GM12874 (cell line): ENCODE measurements at regions not wholly inside any gene's neighbourhood (a gene's known extent, or its start where the extent isn't known, plus 50 kb on each side); places are given as distances from the start of the nearest gene placed in this dataset.

Experiments used
- TF ChIP-seq, protein P1 (sequence below): IDR thresholded peaks from 2 replicates; pipeline ENCODE4 v1.5.1; 2011; ENCODE audit warnings: low read depth, mild to moderate bottlenecking, control low read depth, low read length, moderate library complexity; ENCODE audit not compliant: insufficient read depth

DNA sequence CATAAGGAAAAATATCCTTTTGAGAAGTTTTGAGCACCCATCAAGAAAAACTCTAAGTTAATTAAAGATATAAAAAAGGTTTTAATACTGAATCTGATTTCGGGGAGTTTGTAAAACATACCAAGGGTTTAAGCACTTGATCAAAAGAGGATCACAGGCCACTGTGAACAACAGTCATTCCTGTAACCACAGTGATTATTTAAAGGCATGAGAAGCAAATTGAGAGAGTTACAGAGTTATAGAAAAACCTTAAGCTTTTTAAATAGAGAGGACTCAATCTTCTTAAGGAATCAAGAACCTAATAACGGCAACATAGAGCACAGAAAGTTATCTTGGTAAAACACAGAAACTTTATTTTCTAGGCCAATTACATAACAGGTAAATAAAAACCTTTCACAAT, 831.6 kb downstream of the C6orf118 start:
- TF ChIP-seq, protein P1, sequence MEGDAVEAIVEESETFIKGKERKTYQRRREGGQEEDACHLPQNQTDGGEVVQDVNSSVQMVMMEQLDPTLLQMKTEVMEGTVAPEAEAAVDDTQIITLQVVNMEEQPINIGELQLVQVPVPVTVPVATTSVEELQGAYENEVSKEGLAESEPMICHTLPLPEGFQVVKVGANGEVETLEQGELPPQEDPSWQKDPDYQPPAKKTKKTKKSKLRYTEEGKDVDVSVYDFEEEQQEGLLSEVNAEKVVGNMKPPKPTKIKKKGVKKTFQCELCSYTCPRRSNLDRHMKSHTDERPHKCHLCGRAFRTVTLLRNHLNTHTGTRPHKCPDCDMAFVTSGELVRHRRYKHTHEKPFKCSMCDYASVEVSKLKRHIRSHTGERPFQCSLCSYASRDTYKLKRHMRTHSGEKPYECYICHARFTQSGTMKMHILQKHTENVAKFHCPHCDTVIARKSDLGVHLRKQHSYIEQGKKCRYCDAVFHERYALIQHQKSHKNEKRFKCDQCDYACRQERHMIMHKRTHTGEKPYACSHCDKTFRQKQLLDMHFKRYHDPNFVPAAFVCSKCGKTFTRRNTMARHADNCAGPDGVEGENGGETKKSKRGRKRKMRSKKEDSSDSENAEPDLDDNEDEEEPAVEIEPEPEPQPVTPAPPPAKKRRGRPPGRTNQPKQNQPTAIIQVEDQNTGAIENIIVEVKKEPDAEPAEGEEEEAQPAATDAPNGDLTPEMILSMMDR, result no peak

DNA sequence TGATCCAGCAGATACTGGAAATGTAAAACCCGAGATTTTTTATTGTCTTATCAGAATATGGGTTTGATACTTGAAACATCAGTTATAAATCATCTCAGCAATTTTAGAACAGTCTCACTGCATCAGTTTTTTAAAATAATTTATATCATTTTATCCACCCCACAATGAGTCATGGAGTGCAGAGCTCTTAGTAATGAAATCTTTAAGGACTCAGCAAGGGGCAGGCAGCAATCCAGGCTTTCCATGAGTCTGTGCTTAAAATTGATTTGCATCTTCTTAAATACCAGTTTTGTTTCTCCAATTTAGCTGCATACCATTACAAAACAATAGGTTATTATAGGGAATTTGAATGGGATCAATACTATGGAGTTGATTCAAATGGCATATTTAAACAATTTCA, 832.3 kb downstream of the C6orf118 start:
- TF ChIP-seq, protein P1, result no peak

DNA sequence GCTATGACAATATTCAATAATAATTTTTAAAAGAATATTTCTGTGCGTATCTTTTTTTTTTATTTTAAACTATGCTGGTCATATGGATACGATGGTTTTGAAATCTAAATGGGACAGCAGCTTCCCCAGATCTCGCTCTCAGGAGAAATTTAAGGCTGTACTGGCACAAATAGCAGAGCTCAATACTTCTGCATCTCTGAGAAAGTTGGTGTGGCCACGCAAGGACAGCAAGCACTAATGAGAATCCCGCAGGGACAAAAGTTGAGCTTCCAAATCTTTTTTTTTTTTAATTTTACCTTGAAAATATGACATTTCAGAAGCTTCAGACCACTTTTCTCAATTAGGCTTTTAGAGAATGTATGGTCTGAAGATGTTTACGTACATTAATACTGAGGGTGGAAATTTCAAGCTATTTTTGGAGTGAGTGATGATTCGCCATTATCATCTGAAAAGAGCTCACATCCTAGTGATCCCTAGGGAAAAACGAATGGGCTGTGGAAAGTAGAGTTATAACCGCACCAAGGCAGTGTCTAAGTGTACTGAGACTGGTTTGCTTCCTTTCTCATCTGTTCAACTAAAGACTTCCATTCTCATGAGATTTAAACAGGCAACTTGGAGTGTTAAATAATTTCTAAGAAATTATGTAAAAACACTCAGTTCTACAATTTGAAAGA, 840.0 kb downstream of the C6orf118 start:
- TF ChIP-seq, protein P1, result no peak

DNA sequence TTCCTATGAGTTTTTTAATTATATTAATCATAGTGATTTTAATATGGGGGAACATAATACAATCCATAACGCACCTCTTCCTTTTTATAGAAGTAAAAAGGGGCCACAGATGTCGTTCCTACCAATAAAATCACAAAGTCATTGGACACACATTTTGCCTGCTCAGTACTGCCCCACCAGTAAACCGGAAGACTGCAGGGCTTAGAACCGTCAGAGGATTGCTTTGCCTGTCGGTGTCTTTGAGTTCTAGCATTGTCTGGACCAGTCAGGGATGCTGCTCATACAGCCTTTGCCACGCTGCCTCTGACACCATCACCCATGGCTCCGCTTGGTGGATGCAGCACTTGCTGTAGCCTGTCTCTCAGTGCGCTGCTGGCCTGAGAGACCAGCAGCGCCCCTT, 853.6 kb downstream of the C6orf118 start:
- TF ChIP-seq, protein P1, result no peak

DNA sequence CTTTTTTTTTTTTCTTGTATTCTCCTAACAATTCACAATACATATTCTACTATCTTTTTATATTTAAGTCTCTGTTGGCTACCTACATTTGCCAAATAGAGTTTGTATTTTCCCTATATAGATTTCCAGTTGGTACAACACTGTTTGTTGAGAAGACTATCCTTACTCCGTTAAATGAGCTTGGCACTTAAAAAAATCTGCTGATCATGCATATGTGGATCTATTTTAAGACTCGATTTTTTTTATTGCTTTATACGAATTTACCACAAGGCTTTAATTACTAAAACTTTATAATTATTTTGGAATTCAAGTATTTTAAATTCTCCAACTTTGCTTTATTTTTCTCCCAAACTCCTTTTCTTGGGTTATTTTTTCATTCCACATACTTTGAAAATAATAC, 855.6 kb downstream of the C6orf118 start:
- TF ChIP-seq, protein P1, result no peak

DNA sequence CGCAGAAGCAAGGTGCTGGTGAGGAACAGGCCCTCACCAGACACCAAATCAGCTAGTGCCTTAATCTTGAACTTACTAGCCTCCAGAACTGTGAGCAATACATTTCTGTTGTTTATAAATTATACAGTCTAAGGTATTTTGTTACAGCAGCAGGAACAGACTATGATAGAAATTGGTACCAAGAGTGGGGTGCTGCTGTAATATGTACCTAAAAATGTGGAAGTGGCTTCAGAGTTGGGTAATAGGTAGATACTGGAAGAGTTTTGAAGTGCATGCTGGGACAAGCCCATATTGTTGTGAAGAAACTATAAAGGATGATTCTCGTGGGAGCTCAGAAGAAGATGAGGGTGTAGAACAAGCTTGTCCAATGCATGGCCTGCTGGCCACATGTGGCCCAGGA, 866.8 kb downstream of the C6orf118 start:
- TF ChIP-seq, protein P1, result no peak

DNA sequence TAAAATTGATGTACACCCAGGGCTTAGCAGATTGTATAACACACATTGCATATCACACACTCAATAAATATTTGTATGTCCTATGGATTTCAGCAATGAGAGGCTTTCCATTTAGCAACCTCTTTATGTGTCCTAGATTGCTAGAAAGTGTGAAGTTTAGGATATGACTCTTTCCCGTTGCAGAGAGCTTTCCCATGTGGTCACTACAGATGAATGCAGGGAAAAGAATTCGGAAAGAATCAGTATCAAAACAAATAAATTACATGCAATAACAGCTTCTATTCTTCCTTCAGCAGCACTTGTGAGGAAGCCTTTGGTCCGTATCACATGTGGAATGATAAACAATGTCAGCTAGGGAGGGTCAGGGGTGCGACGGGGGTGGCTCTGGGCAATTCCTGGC, 870.1 kb downstream of the C6orf118 start:
- TF ChIP-seq, protein P1, result no peak
